Nephron (organoid): ENCODE measurements at regions not wholly inside any gene's neighbourhood (a gene's known extent, or its start where the extent isn't known, plus 50 kb on each side); places are given as distances from the start of the nearest gene placed in this dataset.
A peak's percentile ranks its signal among the peaks of the same experiment; 100 is the strongest.

Experiments
- H3K27ac Mint-ChIP-seq, 3 experiments: 2 replicates each; pipeline ENCODE4 v1.8.0; 2020; ENCODE audit warnings: mixed read lengths in 3 of 3, mild to moderate bottlenecking in 2 of 3, moderate library complexity in 1 of 3
- H3K27me3 Mint-ChIP-seq: 2 replicates; pipeline ENCODE4 v1.8.0; 2021; ENCODE audit warnings: low read depth, mild to moderate bottlenecking, moderate library complexity, mixed read lengths
- H3K36me3 Mint-ChIP-seq: 2 replicates; pipeline ENCODE4 v1.8.0; 2020; ENCODE audit warnings: low read depth, mixed read lengths
- H3K4me1 Mint-ChIP-seq: 2 replicates; pipeline ENCODE4 v1.8.0; 2020; ENCODE audit warnings: mixed read lengths
- H3K4me3 Mint-ChIP-seq, 3 experiments: 2 replicates each; pipeline ENCODE4 v1.8.0; 2020; ENCODE audit warnings: mild to moderate bottlenecking in 3 of 3, mixed read lengths in 3 of 3, moderate library complexity in 2 of 3
- H3K9me3 Mint-ChIP-seq: 2 replicates; pipeline ENCODE4 v1.8.0; 2020; ENCODE audit warnings: mixed read lengths
- CTCF ChIP-seq, 3 experiments: fragments of 200-600 bp; sonication (generic); IDR thresholded peaks; one replicate each; pipeline ENCODE4 v1.5.0; 2021; ENCODE audit warnings: antibody characterized with exemption in 3 of 3; ENCODE audit not compliant: unreplicated experiment in 3 of 3

GRCh38 chr2:142684667-142685066 is 192.8 kb upstream of the KYNU start:
- Mint-ChIP-seq H3K4me1 (no peaks in the 10 kb centered on the region), H3K36me3 (no peaks in the 10 kb centered on the region), H3K9me3 (no peaks in the 10 kb centered on the region), H3K27me3 (no peaks in the 10 kb centered on the region), H3K27ac (no peak overlapping the region), H3K4me3 (no peak overlapping the region)
- no peak for TF ChIP-seq CTCF (IDR thresholded peaks at IDR 0.05; ENCODE audit: unreplicated experiment in 3 of 3)

- peak in 1 of 3 experiments; percentile 26 for TF ChIP-seq CTCF (IDR thresholded peaks at IDR 0.05; ENCODE audit: unreplicated experiment in 3 of 3)
- Mint-ChIP-seq H3K27ac (no peak overlapping the region), H3K4me1 (no peaks in the 10 kb centered on the region)
Measured at GRCh38 chr2:142682528-142682927, 194.9 kb upstream of the KYNU start.

DNA sequence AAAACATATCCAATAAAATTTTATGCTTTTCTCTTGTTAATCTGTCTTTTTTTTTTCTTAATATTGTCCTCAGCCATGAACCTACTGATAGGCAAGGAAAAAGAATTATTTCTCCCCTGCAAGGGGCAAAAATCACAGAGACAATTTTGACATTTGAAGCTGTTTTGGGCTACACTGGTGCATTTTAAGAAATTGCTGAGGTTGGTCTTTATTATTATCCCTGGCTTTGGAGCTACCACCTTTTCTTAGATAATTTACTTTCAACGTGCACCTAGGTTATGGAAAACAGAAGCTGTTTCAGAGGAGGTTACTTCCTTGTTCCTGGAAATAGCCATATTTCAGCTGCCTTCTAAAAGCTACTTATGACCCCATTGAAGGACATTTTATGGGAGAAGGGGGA is 195.5 kb upstream of the KYNU start:
- Mint-ChIP-seq H3K27me3 (no peaks in the 10 kb centered on the region), H3K9me3 (no peaks in the 10 kb centered on the region), H3K4me1 (no peaks in the 10 kb centered on the region), H3K36me3 (no peaks in the 10 kb centered on the region), H3K4me3 (no peak overlapping the region), H3K27ac (no peak overlapping the region)
- TF ChIP-seq CTCF (IDR thresholded peaks at IDR 0.05; ENCODE audit: unreplicated experiment in 3 of 3) = no peak

More at GRCh38 chr2:142682528-142682927, 194.9 kb upstream of the KYNU start:
- H3K4me3 Mint-ChIP-seq = no peak overlapping the region
- no peaks in the 10 kb centered on the region for H3K36me3 Mint-ChIP-seq
- H3K9me3 Mint-ChIP-seq = no peaks in the 10 kb centered on the region
- no peaks in the 10 kb centered on the region for H3K27me3 Mint-ChIP-seq

- H3K27me3 Mint-ChIP-seq = no peaks in the 10 kb centered on the region
- TF ChIP-seq CTCF (IDR thresholded peaks at IDR 0.05; ENCODE audit: unreplicated experiment in 3 of 3) = no peak
- H3K4me1 Mint-ChIP-seq = no peaks in the 10 kb centered on the region
- no peaks in the 10 kb centered on the region for H3K36me3 Mint-ChIP-seq
- H3K4me3 Mint-ChIP-seq = no peak overlapping the region
- no peaks in the 10 kb centered on the region for H3K9me3 Mint-ChIP-seq
- no peak overlapping the region for H3K27ac Mint-ChIP-seq
Measured at GRCh38 chr2:142678164-142678563, 199.3 kb upstream of the KYNU start.

DNA sequence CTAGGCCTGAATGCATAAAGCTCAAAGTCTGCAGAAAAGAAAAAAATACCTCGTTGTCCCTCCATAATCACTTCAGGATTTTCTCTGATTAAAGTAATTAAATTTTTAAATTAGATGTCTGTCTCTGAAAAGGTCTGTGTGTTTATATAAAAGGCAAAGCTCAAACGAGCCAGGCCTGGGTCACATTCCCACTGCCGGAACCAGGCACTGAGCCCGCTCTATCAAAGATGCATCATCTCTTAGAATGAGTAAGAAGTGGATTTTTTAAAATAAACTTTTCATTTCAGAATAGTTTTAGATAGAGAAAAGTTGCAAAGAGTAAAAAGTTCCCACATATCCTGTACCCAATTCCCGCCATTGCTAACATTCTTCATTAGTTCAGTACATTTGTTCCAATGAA is 202.1 kb upstream of the KYNU start:
- no peaks in the 10 kb centered on the region for H3K36me3 Mint-ChIP-seq
- no peak overlapping the region for H3K27ac Mint-ChIP-seq
- H3K4me1 Mint-ChIP-seq = no peaks in the 10 kb centered on the region
- no peak overlapping the region for H3K4me3 Mint-ChIP-seq
- H3K9me3 Mint-ChIP-seq = no peaks in the 10 kb centered on the region
- no peaks in the 10 kb centered on the region for H3K27me3 Mint-ChIP-seq
- TF ChIP-seq CTCF (IDR thresholded peaks at IDR 0.05; ENCODE audit: unreplicated experiment in 3 of 3) = no peak

GRCh38 chr2:142673836-142674235 is 203.6 kb upstream of the KYNU start:
- no peak for TF ChIP-seq CTCF (IDR thresholded peaks at IDR 0.05; ENCODE audit: unreplicated experiment in 3 of 3)
- H3K27me3 Mint-ChIP-seq = no peaks in the 10 kb centered on the region
- H3K36me3 Mint-ChIP-seq = no peaks in the 10 kb centered on the region
- no peak overlapping the region for H3K27ac Mint-ChIP-seq
- no peak overlapping the region for H3K4me3 Mint-ChIP-seq
- H3K4me1 Mint-ChIP-seq = no peaks in the 10 kb centered on the region
- H3K9me3 Mint-ChIP-seq = no peaks in the 10 kb centered on the region
